Left forelimb (tissue), 1 donor: ENCODE measurements at regions not wholly inside any gene's neighbourhood (a gene's known extent, or its start where the extent isn't known, plus 50 kb on each side); places are given as distances from the start of the nearest gene placed in this dataset.
"Not testable (repeated sequence)": the region's sequence is repeated elsewhere in the genome, so short reads cannot be mapped to it uniquely, and the experiment has no call there.

Source experiments
- DNase-seq: peaks from one replicate; pipeline ENCODE4 v3.0.0-alpha.2; 2018; ENCODE audit warnings: low spot score

- DNase-seq = no peak
Observed at GRCh38 chr1:72412286-72412685, 129.9 kb upstream of the NEGR1 start.

GRCh38 chr1:72399807-72400206, 117.5 kb upstream of the NEGR1 start:
- DNase-seq = no peak

GRCh38 chr1:72397786-72398185, 115.4 kb upstream of the NEGR1 start:
- no peak for DNase-seq

GRCh38 chr1:72394457-72394856, 112.1 kb upstream of the NEGR1 start:
- no peak for DNase-seq

- DNase-seq = no peak
Observed at GRCh38 chr1:72379072-72379471, 96.7 kb upstream of the NEGR1 start.

GRCh38 chr1:72375226-72375625, 92.9 kb upstream of the NEGR1 start:
- no peak for DNase-seq

GRCh38 chr1:72371259-72372035, 89.1 kb upstream of the NEGR1 start:
- DNase-seq = no peak

- not testable (repeated sequence) for DNase-seq
Observed at GRCh38 chr1:72370836-72371235, 88.5 kb upstream of the NEGR1 start.

- no peak for DNase-seq
Observed at GRCh38 chr1:72369069-72369757, 86.9 kb upstream of the NEGR1 start.

- DNase-seq = no peak
Observed at GRCh38 chr1:72366466-72366865, 84.1 kb upstream of the NEGR1 start.

GRCh38 chr1:72365693-72366092, 83.4 kb upstream of the NEGR1 start:
- no peak for DNase-seq

- DNase-seq = no peak
Observed at GRCh38 chr1:72362538-72362937, 80.2 kb upstream of the NEGR1 start.

- DNase-seq = no peak
Observed at GRCh38 chr1:72357411-72357810, 75.1 kb upstream of the NEGR1 start.

- no peak for DNase-seq
Observed at GRCh38 chr1:72355899-72356298, 73.6 kb upstream of the NEGR1 start.

GRCh38 chr1:72341661-72342060, 59.3 kb upstream of the NEGR1 start:
- DNase-seq = no peak

- no peak for DNase-seq
Observed at GRCh38 chr1:72336776-72337175, 54.4 kb upstream of the NEGR1 start.
